Tibial nerve (tissue), 4 donors: ENCODE measurements at regions not wholly inside any gene's neighbourhood (a gene's known extent, or its start where the extent isn't known, plus 50 kb on each side); places are given as distances from the start of the nearest gene placed in this dataset.

ENCODE experiments used
- DNase-seq, 2 donors: peaks; one replicate each; pipeline ENCODE4 v3.0.0-alpha.2; 2019; ENCODE audit warnings: low spot score in 2 of 2
- H3K27ac ChIP-seq, 4 donors: fragments of 200-600 bp; sonication (generic) in 3 of 4; one replicate each; pipeline ENCODE4 v1.5.1; 2017 to 2019; ENCODE audit warnings: mild to moderate bottlenecking in 1 of 4
- H3K27me3 ChIP-seq, 2 donors: fragments of 200-600 bp; sonication (generic) in 1 of 2; one replicate each; pipeline versions ENCODE4 v1.5.1 to v1.6.0; 2017 to 2019
- H3K36me3 ChIP-seq, 3 donors: fragments of 200-600 bp; sonication (generic); one replicate each; pipeline ENCODE4 v1.5.1; 2018 to 2019
- H3K4me1 ChIP-seq, 4 donors: fragments of 200-600 bp; sonication (generic) in 3 of 4; one replicate each; pipeline ENCODE4 v1.5.1; 2017 to 2019
- H3K4me3 ChIP-seq, 4 donors: fragments of 200-600 bp; sonication (generic) in 3 of 4; one replicate each; pipeline ENCODE4 v1.5.1; 2017 to 2019; ENCODE audit warnings: mild to moderate bottlenecking in 1 of 4, moderate library complexity in 1 of 4
- H3K9me3 ChIP-seq, 4 donors: fragments of 200-600 bp; sonication (generic) in 3 of 4; one replicate each; pipeline ENCODE4 v1.5.1; 2017 to 2019
- CTCF ChIP-seq, 5 experiments: fragments of 200-600 bp in 3 of 5; fragments of 450-650 bp in 2 of 5; sonication (generic) in 3 of 5; IDR thresholded peaks; one replicate each; pipeline ENCODE4 v1.5.1; 2016 to 2019; ENCODE audit warnings: antibody characterized with exemption in 5 of 5, mild to moderate bottlenecking in 3 of 5, moderate library complexity in 2 of 5
- EP300 ChIP-seq, 2 donors: sonication (generic); formaldehyde crosslinking; IDR thresholded peaks; one replicate each; pipeline ENCODE4 v1.6.1; 2017; ENCODE audit warnings: antibody characterized with exemption in 2 of 2, mild to moderate bottlenecking in 1 of 2
- POLR2A ChIP-seq, 2 donors: fragments of 450-650 bp; IDR thresholded peaks; one replicate each; pipeline ENCODE4 v1.6.1; 2017; ENCODE audit warnings: antibody characterized with exemption in 2 of 2, mild to moderate bottlenecking in 2 of 2, moderate library complexity in 2 of 2
- WGBS, 2 donors: methylation state at CpG; one replicate each; pipeline ENCODE4 v1.1.5; 2018; 5-methylcytosine and 5-hydroxymethylcytosine counted together

GRCh38 chr6:165835410-165835851 is 172.4 kb upstream of the PDE10A start:
- H3K4me1 ChIP-seq = no peaks in the 10 kb centered on the region
- WGBS, 2 donors = 47 to 69% methylated on average over 11 to 13 of the region's 13 CpGs
- TF ChIP-seq CTCF (IDR thresholded peaks at IDR 0.05) = no peak
- TF ChIP-seq EP300 (IDR thresholded peaks at IDR 0.05) = no peak
- no peak for TF ChIP-seq POLR2A (IDR thresholded peaks at IDR 0.05)
- H3K27me3 ChIP-seq = peaks cover 0 to 12% of the 10 kb centered on the region in 2 donors
- H3K4me3 ChIP-seq = no peak overlapping the region
- H3K27ac ChIP-seq = no peak overlapping the region
- no peaks in the 10 kb centered on the region for H3K9me3 ChIP-seq
- no peak for DNase-seq
- H3K36me3 ChIP-seq = no peaks in the 10 kb centered on the region

- WGBS, 2 donors = 42 to 50% methylated on average over 11 of the region's 11 CpGs
- no peak for TF ChIP-seq POLR2A (IDR thresholded peaks at IDR 0.05)
- TF ChIP-seq EP300 (IDR thresholded peaks at IDR 0.05) = no peak
- TF ChIP-seq CTCF (IDR thresholded peaks at IDR 0.05) = no peak
- H3K36me3 ChIP-seq = no peaks in the 10 kb centered on the region
- no peaks in the 10 kb centered on the region for H3K9me3 ChIP-seq
- H3K4me3 ChIP-seq = no peak overlapping the region
- no peak overlapping the region for H3K27ac ChIP-seq
- no peak for DNase-seq
- peaks cover 0 to 12% of the 10 kb centered on the region in 2 donors for H3K27me3 ChIP-seq
- no peaks in the 10 kb centered on the region for H3K4me1 ChIP-seq
Measured at GRCh38 chr6:165834613-165835259, 171.7 kb upstream of the PDE10A start.

- DNase-seq = no peak
- H3K27me3 ChIP-seq = peaks cover 0 to 16% of the 10 kb centered on the region in 2 donors
- TF ChIP-seq EP300 (IDR thresholded peaks at IDR 0.05) = no peak
- TF ChIP-seq CTCF (IDR thresholded peaks at IDR 0.05) = no peak
- no peak for TF ChIP-seq POLR2A (IDR thresholded peaks at IDR 0.05)
- H3K4me3 ChIP-seq = no peak overlapping the region
- H3K36me3 ChIP-seq = no peaks in the 10 kb centered on the region
- WGBS, 2 donors = 91 to 97% methylated on average over 3 of the region's 3 CpGs
- no peaks in the 10 kb centered on the region for H3K4me1 ChIP-seq
- H3K27ac ChIP-seq = no peak overlapping the region
- no peaks in the 10 kb centered on the region for H3K9me3 ChIP-seq
Measured at GRCh38 chr6:165833355-165833754, 170.3 kb upstream of the PDE10A start.

GRCh38 chr6:165831812-165832510 is 168.9 kb upstream of the PDE10A start:
- H3K4me3 ChIP-seq = no peak overlapping the region
- 75 to 78% methylated on average over 8 of the region's 8 CpGs for WGBS, 2 donors
- H3K27ac ChIP-seq = no peak overlapping the region
- H3K36me3 ChIP-seq = no peaks in the 10 kb centered on the region
- H3K27me3 ChIP-seq = peaks cover 0 to 16% of the 10 kb centered on the region in 2 donors
- H3K4me1 ChIP-seq = no peaks in the 10 kb centered on the region
- DNase-seq = no peak
- no peak for TF ChIP-seq CTCF (IDR thresholded peaks at IDR 0.05)
- no peak for TF ChIP-seq EP300 (IDR thresholded peaks at IDR 0.05)
- TF ChIP-seq POLR2A (IDR thresholded peaks at IDR 0.05) = no peak
- H3K9me3 ChIP-seq = no peaks in the 10 kb centered on the region

- no peak overlapping the region for H3K4me3 ChIP-seq
- WGBS, 2 donors = 96 to 98% methylated on average over 5 of the region's 5 CpGs
- no peaks in the 10 kb centered on the region for H3K9me3 ChIP-seq
- H3K27ac ChIP-seq = no peak overlapping the region
- TF ChIP-seq CTCF (IDR thresholded peaks at IDR 0.05) = no peak
- no peak for TF ChIP-seq POLR2A (IDR thresholded peaks at IDR 0.05)
- TF ChIP-seq EP300 (IDR thresholded peaks at IDR 0.05) = no peak
- no peaks in the 10 kb centered on the region for H3K36me3 ChIP-seq
- H3K4me1 ChIP-seq = no peaks in the 10 kb centered on the region
- no peak for DNase-seq
- peaks cover 0 to 14% of the 10 kb centered on the region in 2 donors for H3K27me3 ChIP-seq
Measured at GRCh38 chr6:165830761-165831160, 167.7 kb upstream of the PDE10A start.
